ENCODE measurements at regions not wholly inside any gene's neighbourhood (a gene's known extent, or its start where the extent isn't known, plus 50 kb on each side); places are given as distances from the start of the nearest gene placed in this dataset.
"Not testable (repeated sequence)": the region's sequence is repeated elsewhere in the genome, so short reads cannot be mapped to it uniquely, and the experiment has no call there.

GRCh38 chr7:39829028-39829427, 121.0 kb upstream of the CDK13 start:
- peaks cover 25% of the 10 kb centered on the region for H3K27me3 ChIP-seq (ENCODE audit: control insufficient read depth, insufficient read depth, low read length, poor library complexity, severe bottlenecking)
- Mint-ChIP-seq H3K4me3 (no peak overlapping the region), H3K27me3 (ENCODE audit: insufficient read depth) (peaks cover 21% of the 10 kb centered on the region), H3K36me3 (ENCODE audit: low read depth) (no peaks in the 10 kb centered on the region), H3K9me3 (no peaks in the 10 kb centered on the region), H3K27ac (no peak overlapping the region), H3K4me1 (peaks cover 21% of the 10 kb centered on the region)
- H3K4me3 ChIP-seq (ENCODE audit: low read length): no peak overlapping the region
- H3K36me3 ChIP-seq (ENCODE audit: control insufficient read depth, insufficient read depth, low read length): no peaks in the 10 kb centered on the region
- peak; percentile 55 for DNase-seq
- H3K27ac ChIP-seq (ENCODE audit: low read depth, low read length): no peak overlapping the region
- H3K9me3 ChIP-seq (ENCODE audit: control insufficient read depth, low read length): no peaks in the 10 kb centered on the region
- TF ChIP-seq CTCF (conservative IDR thresholded peaks at IDR 0.05): no peak
- H3K4me1 ChIP-seq (ENCODE audit: control insufficient read depth, insufficient read depth, low read length): peaks cover 5% of the 10 kb centered on the region
- 50 to 75% methylated on average over 1 to 2 of the region's 2 CpGs for whole genome bisulfite sequencing, 2 experiments (ENCODE audit: insufficient coverage in 1 of 2, insufficient read length in 1 of 2)
- no peak overlapping the region for H3K9ac ChIP-seq (ENCODE audit: extremely low read depth, low read length, poor library complexity, severe bottlenecking)

- Mint-ChIP-seq H3K4me1 (peaks cover 17% of the 10 kb centered on the region), H3K4me3 (peak overlapping the region; percentile 69), H3K36me3 (ENCODE audit: low read depth) (no peaks in the 10 kb centered on the region), H3K27me3 (ENCODE audit: insufficient read depth) (peaks cover 51% of the 10 kb centered on the region), H3K27ac (no peak overlapping the region), H3K9me3 (no peaks in the 10 kb centered on the region)
- no peaks in the 10 kb centered on the region for H3K36me3 ChIP-seq (ENCODE audit: control insufficient read depth, insufficient read depth, low read length)
- H3K4me3 ChIP-seq (ENCODE audit: low read length): no peak overlapping the region
- peaks cover 5% of the 10 kb centered on the region for H3K4me1 ChIP-seq (ENCODE audit: control insufficient read depth, insufficient read depth, low read length)
- DNase-seq: no peak
- H3K27ac ChIP-seq (ENCODE audit: low read depth, low read length): no peak overlapping the region
- 100% methylated on average over 1 of the region's 3 CpGs; no CpG with 5 or more reads in 1 of the 2 experiments for WGBS, 2 experiments (ENCODE audit: insufficient coverage in 1 of 2, insufficient read length in 1 of 2)
- no peaks in the 10 kb centered on the region for H3K9me3 ChIP-seq (ENCODE audit: control insufficient read depth, low read length)
- H3K9ac ChIP-seq (ENCODE audit: extremely low read depth, low read length, poor library complexity, severe bottlenecking): no peak overlapping the region
- peaks cover 46% of the 10 kb centered on the region for H3K27me3 ChIP-seq (ENCODE audit: control insufficient read depth, insufficient read depth, low read length, poor library complexity, severe bottlenecking)
- no peak for TF ChIP-seq CTCF (conservative IDR thresholded peaks at IDR 0.05)
Measured at GRCh38 chr7:39832519-39833085, 117.5 kb upstream of the CDK13 start.

GRCh38 chr7:39833180-39833799, 116.8 kb upstream of the CDK13 start:
- peak; percentile 91 for DNase-seq
- H3K27ac Mint-ChIP-seq; H3K36me3 Mint-ChIP-seq (ENCODE audit: low read depth); H3K36me3 ChIP-seq (ENCODE audit: control insufficient read depth, insufficient read depth, low read length); H3K9me3 ChIP-seq (ENCODE audit: control insufficient read depth, low read length); H3K4me1 ChIP-seq (ENCODE audit: control insufficient read depth, insufficient read depth, low read length); H3K9ac ChIP-seq (ENCODE audit: extremely low read depth, low read length, poor library complexity, severe bottlenecking); H3K9me3 Mint-ChIP-seq; H3K27ac ChIP-seq (ENCODE audit: low read depth, low read length): not testable (repeated sequence)
- peaks cover 46% of the 10 kb centered on the region for H3K27me3 ChIP-seq (ENCODE audit: control insufficient read depth, insufficient read depth, low read length, poor library complexity, severe bottlenecking)
- peak overlapping the region; percentile 76 for H3K4me3 ChIP-seq (ENCODE audit: low read length)
- H3K4me1 Mint-ChIP-seq: peaks cover 17% of the 10 kb centered on the region
- 0 to 3% methylated on average over 13 to 71 of the region's 71 CpGs for WGBS, 2 experiments (ENCODE audit: insufficient coverage in 1 of 2, insufficient read length in 1 of 2)
- peak overlapping the region; percentile 69 for H3K4me3 Mint-ChIP-seq
- TF ChIP-seq CTCF (conservative IDR thresholded peaks at IDR 0.05): peak; percentile 36
- peaks cover 51% of the 10 kb centered on the region for H3K27me3 Mint-ChIP-seq (ENCODE audit: insufficient read depth)

GRCh38 chr7:39833865-39834634, 116.0 kb upstream of the CDK13 start:
- Mint-ChIP-seq H3K27me3 (ENCODE audit: insufficient read depth) (peaks cover 51% of the 10 kb centered on the region), H3K4me1 (peaks cover 10% of the 10 kb centered on the region), H3K4me3 (peak overlapping the region; percentile 69)
- not testable (repeated sequence) for H3K4me1 ChIP-seq (ENCODE audit: control insufficient read depth, insufficient read depth, low read length); H3K36me3 Mint-ChIP-seq (ENCODE audit: low read depth); H3K9me3 ChIP-seq (ENCODE audit: control insufficient read depth, low read length); H3K27ac ChIP-seq (ENCODE audit: low read depth, low read length); H3K9me3 Mint-ChIP-seq; H3K36me3 ChIP-seq (ENCODE audit: control insufficient read depth, insufficient read depth, low read length); H3K9ac ChIP-seq (ENCODE audit: extremely low read depth, low read length, poor library complexity, severe bottlenecking); H3K27ac Mint-ChIP-seq
- WGBS, 2 experiments (ENCODE audit: insufficient coverage in 1 of 2, insufficient read length in 1 of 2): 63 to 81% methylated on average over 14 to 36 of the region's 36 CpGs
- H3K27me3 ChIP-seq (ENCODE audit: control insufficient read depth, insufficient read depth, low read length, poor library complexity, severe bottlenecking): peaks cover 46% of the 10 kb centered on the region
- H3K4me3 ChIP-seq (ENCODE audit: low read length): peak overlapping the region; percentile 76
- peak; percentile 52 for DNase-seq

Data from endodermal cell (in vitro differentiated cells).